HepG2 (cell line): ENCODE measurements at regions not wholly inside any gene's neighbourhood (a gene's known extent, or its start where the extent isn't known, plus 50 kb on each side); places are given as distances from the start of the nearest gene placed in this dataset.

Source experiments
- ATAC-seq: fragments of 200-7000 bp; cut with Tn5 transposase; 3 replicates; pipeline ENCODE4 v1.9.1; 2020; ENCODE audit warnings: mild to moderate bottlenecking, moderate library complexity
- BruUV-seq: library from RNA; stranded (reverse); fragments of 400-500 nt; replicated peaks from 2 replicates; lab custom pipeline; 2021; lab: Mats Ljungman, UMichigan
- CTCF ChIA-PET: fragments of 300-600 bp; formaldehyde crosslinking; extraction: SDS; loops from one replicate; lab custom pipeline; 2021; ENCODE audit warnings: low total read pairs, inconsistent platforms, low intra/inter-chr PET ratio; lab: Yijun Ruan, JAX
- POLR2A ChIA-PET: fragments of 350-600 bp; sonication (Branson Sonifier 250); formaldehyde crosslinking; loops from one replicate; lab custom pipeline; 2020; ENCODE audit warnings: antibody characterized with exemption, inconsistent platforms; lab: Yijun Ruan, JAX
- DNase-seq: peaks from one replicate; pipeline ENCODE4 v3.0.0-alpha.2; 2015; ENCODE audit warnings: low spot score
- FAIRE-seq: peaks from 3 replicates; lab custom pipeline; 2011; peaks lifted over from hg19 to GRCh38; lab: Jason Lieb, UNC
- H2AFZ ChIP-seq: one replicate; pipeline ENCODE4 v1.6.1; 2011; ENCODE audit warnings: low read length, inconsistent platforms
- H3K27ac ChIP-seq: fragments of 300-600 bp; 3 replicates; pipeline ENCODE4 v1.8.0; 2011; ENCODE audit warnings: mixed run types, mild to moderate bottlenecking, mixed read lengths, low read length, inconsistent platforms; ENCODE audit not compliant: insufficient read depth; ENCODE audit errors: extremely low read length
- H3K27me3 ChIP-seq, 2 experiments: fragments of 200-600 bp in 1 of 2; 2 replicates in 1 of 2; 3 replicates in 1 of 2; pipeline versions ENCODE4 v1.6.0 to v1.8.0; 2011; ENCODE audit warnings: low read length in 2 of 2, mild to moderate bottlenecking in 2 of 2, moderate library complexity in 2 of 2, inconsistent platforms in 1 of 2; ENCODE audit not compliant: insufficient read depth in 2 of 2, control insufficient read depth in 1 of 2
- H3K36me3 ChIP-seq, 2 experiments: fragments of 200-600 bp in 1 of 2; replicated peaks in 1 of 2; 2 replicates in 1 of 2; 3 replicates in 1 of 2; pipeline versions ENCODE4 v1.5.1 to v1.8.0; 2011; ENCODE audit warnings: low read length in 2 of 2, inconsistent platforms in 1 of 2; ENCODE audit not compliant: insufficient read depth in 2 of 2, control insufficient read depth in 1 of 2
- H3K4me1 ChIP-seq: 2 replicates; pipeline ENCODE4 v1.5.1; 2012; ENCODE audit warnings: low read length, inconsistent platforms; ENCODE audit not compliant: insufficient read depth
- H3K4me2 ChIP-seq: 2 replicates; pipeline ENCODE4 v1.6.0; 2011; ENCODE audit warnings: low read depth, low read length, inconsistent platforms
- H3K4me3 ChIP-seq, 3 experiments: fragments of 200-600 bp in 1 of 3; sonication (generic), shearing (Covaris generic) in 1 of 3; replicated peaks in 1 of 3; 2 replicates each; pipeline ENCODE4 v1.5.1; 2011 to 2016; ENCODE audit warnings: low read length in 3 of 3, inconsistent platforms in 2 of 3, low read depth in 2 of 3, mild to moderate bottlenecking in 2 of 3, control low read depth in 1 of 3, mixed read lengths in 1 of 3; ENCODE audit not compliant: insufficient read depth in 1 of 3
- H3K79me2 ChIP-seq: one replicate; pipeline ENCODE4 v1.6.1; 2011; ENCODE audit warnings: low read length, inconsistent platforms; ENCODE audit not compliant: insufficient read depth
- H3K9ac ChIP-seq: 2 replicates; pipeline ENCODE4 v1.6.0; 2011; ENCODE audit warnings: mild to moderate bottlenecking, low read depth, low read length, inconsistent platforms; ENCODE audit not compliant: insufficient read depth
- H3K9me3 ChIP-seq: 2 replicates; pipeline ENCODE4 v1.5.1; 2012; ENCODE audit warnings: mild to moderate bottlenecking, low read length
- H4K20me1 ChIP-seq: 2 replicates; pipeline ENCODE4 v1.6.0; 2011; ENCODE audit warnings: inconsistent platforms, mild to moderate bottlenecking, low read length, moderate library complexity; ENCODE audit not compliant: insufficient read depth
- ATF4 ChIP-seq, 2 experiments: fragments of 450-650 bp in 1 of 2; sonication (generic) in 1 of 2; formaldehyde crosslinking; IDR thresholded peaks; 2 replicates each; pipeline versions ENCODE4 v1.5.0 to v1.8.0; 2020 to 2022; ENCODE audit warnings: mild to moderate bottlenecking in 1 of 2, missing genetic modification reagents in 1 of 2
- MAZ ChIP-seq, 2 experiments: sonication (generic) in 1 of 2; formaldehyde crosslinking in 1 of 2; IDR thresholded peaks; 2 replicates each; pipeline versions ENCODE4 v1.5.0 to v1.6.1; 2012 to 2020; ENCODE audit warnings: low read depth in 2 of 2, mild to moderate bottlenecking in 2 of 2, borderline replicate concordance in 1 of 2, improper control_type of control experiment in 1 of 2, low read length in 1 of 2, missing genetic modification reagents in 1 of 2, moderate library complexity in 1 of 2
- NBN ChIP-seq: fragments of 450-650 bp; conservative IDR thresholded peaks from 2 replicates; pipeline ENCODE4 v1.6.1; 2017
- SRSF1 ChIP-seq: fragments of 200-400 bp; formaldehyde crosslinking; optimal IDR thresholded peaks from 2 replicates; pipeline ENCODE3; 2017; ENCODE audit warnings: mild to moderate bottlenecking, low read depth, low read length, moderate library complexity
- SSRP1 ChIP-seq: IDR thresholded peaks from 2 replicates; pipeline ENCODE4 v1.6.1; 2016; ENCODE audit warnings: control low read depth
- TRAFD1 ChIP-seq: sonication (generic); formaldehyde crosslinking; IDR thresholded peaks from 2 replicates; pipeline ENCODE4 v1.5.1; 2020; ENCODE audit warnings: missing genetic modification reagents, mild to moderate bottlenecking, borderline replicate concordance
- ZMYM3 ChIP-seq: sonication (generic); formaldehyde crosslinking; IDR thresholded peaks from 2 replicates; pipeline ENCODE4 v1.5.1; 2020; ENCODE audit warnings: mild to moderate bottlenecking, missing genetic modification reagents
- ZNF749 ChIP-seq: sonication (generic); formaldehyde crosslinking; IDR thresholded peaks from 2 replicates; pipeline ENCODE4 v1.8.0; 2022; ENCODE audit warnings: mild to moderate bottlenecking, missing genetic modification reagents, moderate library complexity, borderline replicate concordance
- ZNF781 ChIP-seq: sonication (generic); formaldehyde crosslinking; IDR thresholded peaks from 2 replicates; pipeline ENCODE4 v1.5.1; 2020; ENCODE audit warnings: borderline replicate concordance, mild to moderate bottlenecking, missing genetic modification reagents; ENCODE audit errors: not compliant biosample characterization
- WGBS: methylation state at CpG from one replicate; pipeline ENCODE4 v1.1.6; 2017; ENCODE audit warnings: low lambda C conversion rate; 5-methylcytosine and 5-hydroxymethylcytosine counted together
- in situ Hi-C: cut with HindIII; loops from 2 replicates; pipeline ENCODE4 v1.10.0; 2017; ENCODE audit warnings: low pct_unique_long_range_greater_than_20kb; ENCODE audit not compliant: extremely low pct_ligation_motif_present
- intact Hi-C: fragments of 100-400 bp; cut with micrococcal nuclease; formaldehyde crosslinking; loops from one replicate; pipeline ENCODE4 v1.10.0; 2022; ENCODE audit not compliant: unreplicated experiment

GRCh38 chr3:68485051-68485450, 447.3 kb downstream of the TAFA4 start:
- ATAC-seq (no peak), FAIRE-seq (no peak), DNase-seq (no peak)
- Histone ChIP-seq H3K4me1 (no peaks in the 10 kb centered on the region), H3K27me3 (no peaks in the 10 kb centered on the region), H3K79me2 (no peaks in the 10 kb centered on the region), H4K20me1 (no peaks in the 10 kb centered on the region), H3K4me2 (no peak overlapping the region), H3K9me3 (no peaks in the 10 kb centered on the region), H3K9ac (no peak overlapping the region), H3K4me3 (no peak overlapping the region), H3K27ac (no peak overlapping the region), H3K36me3 (no peaks in the 10 kb centered on the region), H2AFZ (no peak overlapping the region)
- TF ChIP-seq ZNF781 (CRISPR knock-in tag) (no peak), ZMYM3 (no peak), TRAFD1 (CRISPR knock-in tag) (no peak), ZNF749 (CRISPR knock-in tag) (no peak), SSRP1 (CRISPR knock-in tag) (no peak), MAZ (IDR thresholded peaks at IDR 0.05; ENCODE audit: borderline replicate concordance, low read depth, low read length) (no peak), MAZ (CRISPR knock-in tag; IDR thresholded peaks at IDR 0.05; ENCODE audit: low read depth) (no peak), NBN (no peak), SRSF1 (no peak), ATF4 (CRISPR knock-in tag; IDR thresholded peaks at IDR 0.05) (no peak)
- in situ Hi-C loops = no loop called here
- no TSS peak for BruUV-seq
- intact Hi-C loops = no loop called here
- 0% methylated on average over 1 of the region's 1 CpG for WGBS
- CTCF ChIA-PET = no interaction called here
- POLR2A ChIA-PET = no interaction called here
